K562 (cell line): ENCODE measurements at regions not wholly inside any gene's neighbourhood (a gene's known extent, or its start where the extent isn't known, plus 50 kb on each side); places are given as distances from the start of the nearest gene placed in this dataset.
A peak's percentile ranks its signal among the peaks of the same experiment; 100 is the strongest.

Experiments used
- ATAC-seq: fragments of 200-7000 bp; cut with Tn5 transposase; 3 replicates; pipeline ENCODE4 v1.9.1; 2020; ENCODE audit warnings: moderate library complexity
- BruUV-seq: library from RNA; stranded (reverse); fragments of 400-500 nt; replicated peaks from 2 replicates; lab custom pipeline; 2021; lab: Mats Ljungman, UMichigan
- CTCF ChIA-PET: fragments of 300-600 bp; formaldehyde crosslinking; extraction: SDS; loops from one replicate; lab custom pipeline; 2021; ENCODE audit warnings: low intra/inter-chr PET ratio; lab: Yijun Ruan, JAX
- POLR2A ChIA-PET: fragments of 300-600, 350-650 bp; sonication (Branson Sonifier 250); formaldehyde crosslinking; extraction: SDS; loops from one replicate; lab custom pipeline; 2021; ENCODE audit warnings: antibody characterized with exemption, inconsistent platforms; lab: Yijun Ruan, JAX
- DNase-seq, 4 experiments: peaks; one replicate each; pipeline versions ENCODE4 v3.0.0 to v3.0.0-alpha.2; 2011 to 2018; ENCODE audit warnings: low spot score in 3 of 4, mixed read lengths in 3 of 4; ENCODE audit errors: extremely low read depth in 1 of 4
- FAIRE-seq: peaks from 2 replicates; lab custom pipeline; 2011; peaks lifted over from hg19 to GRCh38; lab: Jason Lieb, UNC
- H2AFZ ChIP-seq: 2 replicates; pipeline ENCODE4 v1.6.0; 2011; ENCODE audit warnings: low read depth, low read length, control low read depth, inconsistent platforms
- H3K27ac ChIP-seq: fragments of 200-600 bp; 3 replicates; pipeline ENCODE4 v1.8.0; 2011; ENCODE audit warnings: low read depth, mild to moderate bottlenecking, control low read depth, inconsistent platforms, low read length, moderate library complexity, mixed read lengths; ENCODE audit errors: extremely low read depth
- H3K27me3 ChIP-seq, 2 experiments: fragments of 300-600 bp in 1 of 2; 2 replicates in 1 of 2; 3 replicates in 1 of 2; pipeline versions ENCODE4 v1.6.0 to v1.8.0; 2011; ENCODE audit warnings: inconsistent platforms in 2 of 2, low read length in 2 of 2, mild to moderate bottlenecking in 1 of 2, mixed read lengths in 1 of 2, moderate library complexity in 1 of 2; ENCODE audit not compliant: control insufficient read depth in 2 of 2, insufficient read depth in 2 of 2
- H3K36me3 ChIP-seq: fragments of 300-600 bp; 3 replicates; pipeline ENCODE4 v1.8.0; 2011; ENCODE audit warnings: mild to moderate bottlenecking, low read length, inconsistent platforms; ENCODE audit not compliant: control insufficient read depth, insufficient read depth
- H3K4me1 ChIP-seq, 2 experiments: fragments of 200-600 bp in 1 of 2; replicated peaks in 1 of 2; 2 replicates in 1 of 2; 3 replicates in 1 of 2; pipeline versions ENCODE4 v1.5.1 to v1.8.0; 2011; ENCODE audit warnings: inconsistent platforms in 2 of 2, low read length in 2 of 2, mild to moderate bottlenecking in 1 of 2, mixed read lengths in 1 of 2, moderate library complexity in 1 of 2; ENCODE audit not compliant: control insufficient read depth in 2 of 2, insufficient read depth in 2 of 2
- H3K4me2 ChIP-seq: 2 replicates; pipeline ENCODE4 v1.6.1; 2011; ENCODE audit warnings: low read length, control low read depth, inconsistent platforms, mixed read lengths; ENCODE audit not compliant: insufficient read depth
- H3K4me3 ChIP-seq: fragments of 200-600 bp; sonication (generic), shearing (Covaris generic); 2 replicates; pipeline ENCODE4 v1.5.1; 2016; ENCODE audit warnings: control low read depth, inconsistent platforms
- H3K79me2 ChIP-seq: fragments of 200-600 bp; 3 replicates; pipeline ENCODE4 v1.8.0; 2011; ENCODE audit warnings: low read length, inconsistent platforms; ENCODE audit not compliant: control insufficient read depth, insufficient read depth
- H3K9ac ChIP-seq, 2 experiments: 2 replicates each; pipeline versions ENCODE4 v1.6.0 to v1.6.1; 2011; ENCODE audit warnings: low read depth in 2 of 2, low read length in 2 of 2, control low read depth in 1 of 2, inconsistent platforms in 1 of 2, mild to moderate bottlenecking in 1 of 2, mixed read lengths in 1 of 2; ENCODE audit not compliant: insufficient read depth in 1 of 2
- H3K9me1 ChIP-seq: one replicate; pipeline ENCODE4 v1.6.0; 2011; ENCODE audit warnings: inconsistent platforms, mild to moderate bottlenecking, low read length, moderate library complexity; ENCODE audit not compliant: control insufficient read depth, insufficient read depth
- H3K9me3 ChIP-seq: replicated peaks from 2 replicates; pipeline ENCODE4 v1.5.1; 2011; ENCODE audit warnings: low read depth, low read length, inconsistent platforms; ENCODE audit not compliant: control insufficient read depth, insufficient read depth
- H4K20me1 ChIP-seq: replicated peaks from 2 replicates; pipeline ENCODE4 v1.6.1; 2011; ENCODE audit warnings: low read length, inconsistent platforms, mixed read lengths; ENCODE audit not compliant: control insufficient read depth, insufficient read depth
- KAT7 ChIP-seq: sonication (generic); formaldehyde crosslinking; IDR thresholded peaks from 2 replicates; pipeline ENCODE4 v1.8.0; 2022; ENCODE audit warnings: missing genetic modification reagents, mild to moderate bottlenecking, borderline replicate concordance
- WGBS: fragments of 100-300 bp; shearing (Covaris generic); methylation state at CpG from one replicate; pipeline ENCODE4 v1.1.6; 2016; ENCODE audit warnings: low coverage, mixed read lengths; ENCODE audit not compliant: insufficient coverage; ENCODE audit errors: missing lambda C conversion rate; 5-methylcytosine and 5-hydroxymethylcytosine counted together
- in situ Hi-C: fragments of 300-500 bp; cut with MboI; formaldehyde crosslinking; loops from 4 replicates; pipeline ENCODE4 v1.15.0; 2018; ENCODE audit warnings: inconsistent platforms, mixed read lengths
- intact Hi-C: fragments of 100-400 bp; cut with micrococcal nuclease; formaldehyde crosslinking; loops from 2 replicates; pipeline ENCODE4 v1.14.2; 2022
- TF ChIP-seq, protein P1 (sequence below), 2 experiments: fragments of 450-650 bp; formaldehyde crosslinking in 1 of 2; IDR thresholded peaks; 2 replicates each; pipeline versions ENCODE4 v1.4.0 to v1.6.1; 2014 to 2020; ENCODE audit warnings: mild to moderate bottlenecking in 2 of 2, borderline replicate concordance in 1 of 2, low read depth in 1 of 2

DNA sequence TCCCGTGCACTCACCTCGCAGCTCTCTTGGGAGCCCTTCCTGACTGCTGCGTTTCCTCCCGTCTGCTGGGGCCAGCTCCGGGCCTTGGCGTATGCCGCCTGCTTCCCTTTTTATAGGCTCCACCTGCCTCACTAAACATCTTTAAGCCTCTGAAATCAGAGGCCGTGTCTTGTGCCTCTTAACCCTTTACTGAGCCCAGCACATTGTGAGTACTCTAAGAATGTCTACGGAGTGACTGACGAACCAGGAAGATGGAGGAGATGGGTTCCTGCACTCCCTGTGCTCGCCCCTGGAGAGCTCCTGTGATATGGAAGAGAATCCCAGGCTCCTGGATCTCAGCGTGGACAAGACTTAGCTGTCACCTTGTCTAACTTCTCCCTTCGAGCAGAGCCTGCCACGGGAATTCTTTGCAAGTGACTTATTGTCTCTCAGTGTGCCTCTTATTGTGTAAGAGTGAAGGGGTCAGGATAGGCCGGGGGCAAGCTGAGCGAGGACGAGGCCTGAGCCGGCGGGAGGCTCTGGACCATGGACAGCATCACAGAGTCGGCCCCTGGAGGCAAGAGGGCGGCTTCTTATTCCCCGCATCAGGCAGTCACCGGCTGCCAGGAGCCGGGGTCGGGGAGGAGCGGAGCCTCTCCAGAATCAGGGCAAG is 70.9 kb upstream of the CCDC167 start:
- in situ Hi-C loops, result no loop called here
- intact Hi-C loops, result no loop called here
- no peak for TF ChIP-seq KAT7 (CRISPR knock-in tag)
- TF ChIP-seq, protein P1, sequence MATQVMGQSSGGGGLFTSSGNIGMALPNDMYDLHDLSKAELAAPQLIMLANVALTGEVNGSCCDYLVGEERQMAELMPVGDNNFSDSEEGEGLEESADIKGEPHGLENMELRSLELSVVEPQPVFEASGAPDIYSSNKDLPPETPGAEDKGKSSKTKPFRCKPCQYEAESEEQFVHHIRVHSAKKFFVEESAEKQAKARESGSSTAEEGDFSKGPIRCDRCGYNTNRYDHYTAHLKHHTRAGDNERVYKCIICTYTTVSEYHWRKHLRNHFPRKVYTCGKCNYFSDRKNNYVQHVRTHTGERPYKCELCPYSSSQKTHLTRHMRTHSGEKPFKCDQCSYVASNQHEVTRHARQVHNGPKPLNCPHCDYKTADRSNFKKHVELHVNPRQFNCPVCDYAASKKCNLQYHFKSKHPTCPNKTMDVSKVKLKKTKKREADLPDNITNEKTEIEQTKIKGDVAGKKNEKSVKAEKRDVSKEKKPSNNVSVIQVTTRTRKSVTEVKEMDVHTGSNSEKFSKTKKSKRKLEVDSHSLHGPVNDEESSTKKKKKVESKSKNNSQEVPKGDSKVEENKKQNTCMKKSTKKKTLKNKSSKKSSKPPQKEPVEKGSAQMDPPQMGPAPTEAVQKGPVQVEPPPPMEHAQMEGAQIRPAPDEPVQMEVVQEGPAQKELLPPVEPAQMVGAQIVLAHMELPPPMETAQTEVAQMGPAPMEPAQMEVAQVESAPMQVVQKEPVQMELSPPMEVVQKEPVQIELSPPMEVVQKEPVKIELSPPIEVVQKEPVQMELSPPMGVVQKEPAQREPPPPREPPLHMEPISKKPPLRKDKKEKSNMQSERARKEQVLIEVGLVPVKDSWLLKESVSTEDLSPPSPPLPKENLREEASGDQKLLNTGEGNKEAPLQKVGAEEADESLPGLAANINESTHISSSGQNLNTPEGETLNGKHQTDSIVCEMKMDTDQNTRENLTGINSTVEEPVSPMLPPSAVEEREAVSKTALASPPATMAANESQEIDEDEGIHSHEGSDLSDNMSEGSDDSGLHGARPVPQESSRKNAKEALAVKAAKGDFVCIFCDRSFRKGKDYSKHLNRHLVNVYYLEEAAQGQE (IDR thresholded peaks at IDR 0.05; ENCODE audit: borderline replicate concordance), result peak; percentile 78
- TF ChIP-seq, protein P1 (CRISPR knock-in tag; IDR thresholded peaks at IDR 0.05; ENCODE audit: low read depth), result no peak
- no peaks in the 10 kb centered on the region for H3K79me2 ChIP-seq
- H3K4me1 ChIP-seq, result peaks cover 0 to 14% of the 10 kb centered on the region in 2 experiments; a peak in 2 of 5 replicates
- H2AFZ ChIP-seq, result no peak overlapping the region
- CTCF ChIA-PET, result no interaction called here
- WGBS, result 3% methylated on average over 26 of the region's 26 CpGs
- no peak overlapping the region for H3K27ac ChIP-seq
- H3K9me3 ChIP-seq, result no peaks in the 10 kb centered on the region
- H4K20me1 ChIP-seq, result peaks cover 8% of the 10 kb centered on the region
- H3K27me3 ChIP-seq, result peaks cover 42 to 79% of the 10 kb centered on the region in 2 experiments
- no peak overlapping the region for H3K9ac ChIP-seq
- H3K4me2 ChIP-seq, result no peak overlapping the region
- no peak for FAIRE-seq
- no peak for DNase-seq
- peak; percentile 15; the same call in 1 of the 3 replicates for ATAC-seq
- no TSS peak for BruUV-seq
- H3K9me1 ChIP-seq, result no peaks in the 10 kb centered on the region
- POLR2A ChIA-PET, result interaction anchor here (0.7 to 1.0 kb wide), 3 partner anchors 8 to 12 kb away, joined by 3 read pairs; no protein-coding TSS in a partner anchor
- no peak overlapping the region for H3K4me3 ChIP-seq
- no peaks in the 10 kb centered on the region for H3K36me3 ChIP-seq
